AG04449 (cell line): ENCODE measurements at regions not wholly inside any gene's neighbourhood (a gene's known extent, or its start where the extent isn't known, plus 50 kb on each side); places are given as distances from the start of the nearest gene placed in this dataset.
A peak's percentile ranks its signal among the peaks of the same experiment; 100 is the strongest.

Experiments
- CTCF ChIA-PET: fragments of 350-600 bp; formaldehyde crosslinking; extraction: SDS; loops from one replicate; lab custom pipeline; 2021; ENCODE audit warnings: antibody characterized with exemption; lab: Yijun Ruan, JAX
- POLR2A ChIA-PET: fragments of 400-600, 350-600 bp; formaldehyde crosslinking; extraction: SDS; loops from one replicate; lab custom pipeline; 2020; ENCODE audit warnings: antibody characterized with exemption, inconsistent platforms; lab: Yijun Ruan, JAX
- DNase-seq: peaks from one replicate; pipeline ENCODE4 v3.0.0-alpha.2; 2010; ENCODE audit warnings: low read depth, low spot score
- H3K4me3 ChIP-seq: 2 replicates; pipeline ENCODE4 v1.5.1; 2011; ENCODE audit warnings: low read depth, mild to moderate bottlenecking, control low read depth, low read length
- TF ChIP-seq, protein P1 (sequence below): IDR thresholded peaks from one replicate; pipeline ENCODE4 v1.5.1; 2011; ENCODE audit warnings: mild to moderate bottlenecking, moderate library complexity, low read length, control low read depth, inconsistent platforms; ENCODE audit not compliant: insufficient read depth; ENCODE audit errors: missing control alignments

DNA sequence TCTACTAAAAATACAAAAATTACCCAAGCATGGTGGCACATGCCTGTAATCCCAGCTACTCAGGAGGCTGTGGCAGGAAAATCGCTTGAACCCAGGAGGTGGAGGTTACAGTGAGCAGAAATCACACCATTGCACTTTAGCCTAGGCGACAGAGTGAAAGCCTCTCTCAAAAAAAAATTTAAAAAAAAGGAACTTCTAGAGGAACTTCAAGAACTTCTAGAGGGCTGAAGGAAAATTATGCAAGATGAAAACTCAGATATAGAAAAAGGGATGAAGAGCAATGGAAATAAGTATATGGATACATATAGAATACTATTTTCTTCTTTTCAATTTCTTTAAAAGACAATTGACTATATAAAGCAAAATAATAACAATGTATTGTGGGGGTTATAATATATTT is 51.2 kb upstream of the PRR5 start:
- TF ChIP-seq, protein P1, sequence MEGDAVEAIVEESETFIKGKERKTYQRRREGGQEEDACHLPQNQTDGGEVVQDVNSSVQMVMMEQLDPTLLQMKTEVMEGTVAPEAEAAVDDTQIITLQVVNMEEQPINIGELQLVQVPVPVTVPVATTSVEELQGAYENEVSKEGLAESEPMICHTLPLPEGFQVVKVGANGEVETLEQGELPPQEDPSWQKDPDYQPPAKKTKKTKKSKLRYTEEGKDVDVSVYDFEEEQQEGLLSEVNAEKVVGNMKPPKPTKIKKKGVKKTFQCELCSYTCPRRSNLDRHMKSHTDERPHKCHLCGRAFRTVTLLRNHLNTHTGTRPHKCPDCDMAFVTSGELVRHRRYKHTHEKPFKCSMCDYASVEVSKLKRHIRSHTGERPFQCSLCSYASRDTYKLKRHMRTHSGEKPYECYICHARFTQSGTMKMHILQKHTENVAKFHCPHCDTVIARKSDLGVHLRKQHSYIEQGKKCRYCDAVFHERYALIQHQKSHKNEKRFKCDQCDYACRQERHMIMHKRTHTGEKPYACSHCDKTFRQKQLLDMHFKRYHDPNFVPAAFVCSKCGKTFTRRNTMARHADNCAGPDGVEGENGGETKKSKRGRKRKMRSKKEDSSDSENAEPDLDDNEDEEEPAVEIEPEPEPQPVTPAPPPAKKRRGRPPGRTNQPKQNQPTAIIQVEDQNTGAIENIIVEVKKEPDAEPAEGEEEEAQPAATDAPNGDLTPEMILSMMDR, result no peak
- no peak overlapping the region for H3K4me3 ChIP-seq
- DNase-seq, result no peak
- POLR2A ChIA-PET, result no interaction called here
- CTCF ChIA-PET, result interaction anchor here (0.8 to 1.3 kb wide), 3 partner anchors 34 to 705 kb away, joined by 3 read pairs; no protein-coding TSS in a partner anchor

DNA sequence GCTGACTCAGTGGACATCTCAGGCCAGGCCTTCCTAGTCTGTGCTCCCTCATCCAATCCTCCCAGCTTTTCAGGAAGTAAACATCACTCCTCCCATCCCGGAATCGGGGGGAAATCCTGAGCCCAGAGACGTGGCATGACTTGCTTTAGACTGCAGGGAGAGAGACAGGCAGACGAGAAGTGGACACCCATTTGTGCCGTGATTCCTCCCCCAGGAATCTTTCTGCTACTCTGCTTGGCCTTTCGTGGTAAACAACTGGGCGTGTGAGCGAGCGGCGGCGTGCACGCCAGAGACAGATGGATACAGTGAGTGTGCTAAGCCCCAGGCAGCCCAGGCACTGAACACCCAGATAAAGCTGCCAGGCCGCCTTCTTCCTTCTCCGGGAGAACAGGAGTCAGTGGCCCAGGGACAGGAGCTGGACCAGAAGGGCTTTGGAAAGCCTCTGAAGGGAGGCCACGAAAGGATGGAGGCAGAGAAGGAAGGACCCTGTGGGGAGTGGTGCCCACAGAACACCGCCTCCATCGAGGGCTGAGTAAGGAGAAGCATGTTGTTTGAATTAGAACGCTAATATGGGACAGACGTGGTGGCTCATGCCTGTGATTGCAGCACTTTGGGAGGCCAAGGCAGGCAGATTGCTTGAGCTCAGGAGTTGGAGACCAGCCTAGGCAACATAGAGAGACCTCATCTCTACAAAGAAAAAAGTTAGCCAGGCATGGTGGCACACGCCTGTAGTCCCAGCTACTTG is 53.0 kb upstream of the PRR5 start:
- ChIA-PET CTCF (interaction anchor here (1.1 to 2.0 kb wide), 3 partner anchors 10 to 656 kb away, joined by 4 to 6 read pairs (median 6); no protein-coding TSS in a partner anchor), POLR2A (interaction anchor here (1.2 kb wide), 1 partner anchor 12 kb away, joined by 3 read pairs; no protein-coding TSS in a partner anchor)
- TF ChIP-seq, protein P1, result no peak
- peak; percentile 90 for DNase-seq
- peak overlapping the region; percentile 27 for H3K4me3 ChIP-seq

DNA sequence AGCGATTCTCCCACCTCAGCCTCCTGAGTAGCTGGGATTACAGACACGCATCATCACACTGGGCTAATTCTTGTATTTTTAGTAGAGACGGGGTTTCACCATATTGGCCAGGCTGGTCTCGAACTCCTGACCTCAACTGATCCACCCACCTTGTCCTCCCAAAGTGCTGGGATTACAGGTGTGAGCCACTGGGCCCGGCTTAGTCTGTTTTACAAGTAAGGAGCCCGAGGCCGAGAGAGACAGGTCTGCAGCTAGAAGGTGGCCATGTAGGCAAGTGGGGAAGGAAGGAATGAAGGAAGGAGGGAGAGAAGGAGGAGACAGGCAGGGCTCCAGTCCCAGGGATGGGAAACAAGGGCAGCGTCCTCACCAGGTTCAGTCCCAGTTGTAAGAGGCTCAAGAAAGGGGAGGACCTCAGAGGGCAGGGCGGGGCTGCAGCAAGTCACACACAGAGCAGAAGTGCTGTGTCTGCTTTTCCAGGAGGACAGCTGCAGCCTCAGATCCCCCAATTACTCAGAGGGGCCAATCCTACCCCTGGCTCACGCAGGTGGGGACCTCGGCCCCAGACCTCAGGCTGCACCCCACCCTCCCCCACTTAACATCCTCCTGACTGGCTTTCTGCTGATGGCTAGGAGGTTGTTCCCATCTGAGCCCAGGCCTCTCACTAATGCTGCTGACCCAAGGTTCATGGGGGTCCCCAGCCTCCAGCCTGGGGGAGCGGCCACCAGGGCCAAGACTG is 53.8 kb upstream of the PRR5 start:
- no peak overlapping the region for H3K4me3 ChIP-seq
- DNase-seq, result no peak
- TF ChIP-seq, protein P1, result no peak
- ChIA-PET CTCF (interaction anchor here (1.1 to 2.0 kb wide), 2 partner anchors 9 to 655 kb away, joined by 4 to 6 read pairs; no protein-coding TSS in a partner anchor), POLR2A (interaction anchor here (1.2 kb wide), 1 partner anchor 13 kb away, joined by 3 read pairs; no protein-coding TSS in a partner anchor)

DNA sequence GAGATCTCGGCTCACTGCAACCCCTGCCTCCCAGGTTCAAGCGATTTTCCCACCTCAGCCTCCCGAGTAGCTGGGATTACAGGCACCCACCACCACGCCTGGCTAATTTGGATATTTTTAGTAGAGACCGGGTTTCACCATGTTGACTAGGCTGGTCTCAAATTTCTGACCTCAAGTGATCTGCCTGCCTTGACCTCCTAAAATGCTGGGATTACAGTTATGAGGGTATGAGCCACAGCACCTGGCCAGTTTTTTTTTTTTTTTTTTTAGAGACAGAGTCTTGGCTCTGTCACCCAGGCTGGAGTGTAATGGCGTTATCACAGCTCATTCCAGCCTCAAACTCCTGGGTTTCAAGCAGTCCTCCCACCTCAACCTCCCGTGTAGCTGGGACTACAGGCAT is 54.9 kb upstream of the PRR5 start:
- TF ChIP-seq, protein P1, result no peak
- DNase-seq, result no peak
- H3K4me3 ChIP-seq, result no peak overlapping the region
- ChIA-PET POLR2A (no interaction called here), CTCF (interaction anchor here (0.9 to 2.0 kb wide), 2 partner anchors 21 to 654 kb away, joined by 4 to 6 read pairs; no protein-coding TSS in a partner anchor)

DNA sequence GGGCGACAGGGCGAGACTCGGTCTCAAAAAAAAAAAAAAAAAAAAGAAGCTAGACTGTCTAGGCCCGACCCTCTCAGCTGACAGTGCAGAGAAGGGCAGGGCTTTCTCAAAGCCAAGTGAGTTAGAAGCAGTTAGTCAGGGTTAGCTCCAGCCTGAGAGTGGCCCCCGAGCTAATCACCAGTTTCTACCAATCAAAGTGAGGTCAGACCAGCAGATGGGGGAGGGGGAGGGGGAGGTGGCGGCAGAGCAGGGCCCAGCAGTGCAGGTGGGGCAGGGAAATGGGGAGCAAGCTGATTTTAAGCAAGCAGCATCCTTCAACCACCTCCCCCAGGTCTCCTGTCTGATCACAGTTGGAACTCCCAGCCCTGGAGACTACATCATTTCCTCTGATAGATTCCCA is 55.3 kb upstream of the PRR5 start:
- POLR2A ChIA-PET, result no interaction called here
- no peak overlapping the region for H3K4me3 ChIP-seq
- no peak for DNase-seq
- CTCF ChIA-PET, result interaction anchor here (0.9 to 2.0 kb wide), 2 partner anchors 20 to 653 kb away, joined by 4 to 6 read pairs; no protein-coding TSS in a partner anchor
- TF ChIP-seq, protein P1, result no peak
